ENCODE measurements at regions not wholly inside any gene's neighbourhood (a gene's known extent, or its start where the extent isn't known, plus 50 kb on each side); places are given as distances from the start of the nearest gene placed in this dataset.
"Not testable (repeated sequence)": the region's sequence is repeated elsewhere in the genome, so short reads cannot be mapped to it uniquely, and the experiment has no call there.

- no CpG with 5 or more reads among the region's 8 CpGs for WGBS (ENCODE audit: insufficient coverage, insufficient read length)
- Histone ChIP-seq H3K4me3 (ENCODE audit: low read length) (no peak overlapping the region), H3K36me3 (ENCODE audit: control insufficient read depth, insufficient read depth, low read length) (no peaks in the 10 kb centered on the region), H3K9me3 (ENCODE audit: control insufficient read depth, insufficient read depth, low read length) (no peaks in the 10 kb centered on the region), H3K4me1 (ENCODE audit: control insufficient read depth, insufficient read depth, low read length) (no peaks in the 10 kb centered on the region), H3K27ac (ENCODE audit: low read length) (no peak overlapping the region), H3K27me3 (ENCODE audit: control insufficient read depth, insufficient read depth, low read length) (no peaks in the 10 kb centered on the region)
- no peak for DNase-seq (ENCODE audit: low read depth, low spot score)
Observed at GRCh38 chr10:29698773-29699490, 64.2 kb upstream of the SVIL start.

- not testable (repeated sequence) for H3K27me3 ChIP-seq (ENCODE audit: control insufficient read depth, insufficient read depth, low read length); H3K9me3 ChIP-seq (ENCODE audit: control insufficient read depth, insufficient read depth, low read length); H3K4me3 ChIP-seq (ENCODE audit: low read length); H3K4me1 ChIP-seq (ENCODE audit: control insufficient read depth, insufficient read depth, low read length); H3K27ac ChIP-seq (ENCODE audit: low read length); H3K36me3 ChIP-seq (ENCODE audit: control insufficient read depth, insufficient read depth, low read length); DNase-seq (ENCODE audit: low read depth, low spot score)
- WGBS (ENCODE audit: insufficient coverage, insufficient read length): no CpG with 5 or more reads among the region's 30 CpGs
Observed at GRCh38 chr10:29696581-29696980, 61.8 kb upstream of the SVIL start.

- H3K27me3 ChIP-seq (ENCODE audit: control insufficient read depth, insufficient read depth, low read length): no peaks in the 10 kb centered on the region
- H3K4me3 ChIP-seq (ENCODE audit: low read length): no peak overlapping the region
- WGBS (ENCODE audit: insufficient coverage, insufficient read length): no CpG with 5 or more reads among the region's 3 CpGs
- no peaks in the 10 kb centered on the region for H3K36me3 ChIP-seq (ENCODE audit: control insufficient read depth, insufficient read depth, low read length)
- DNase-seq (ENCODE audit: low read depth, low spot score): no peak
- peaks cover 1% of the 10 kb centered on the region; the same call in 1 of the 2 replicates for H3K4me1 ChIP-seq (ENCODE audit: control insufficient read depth, insufficient read depth, low read length)
- H3K27ac ChIP-seq (ENCODE audit: low read length): no peak overlapping the region
- no peaks in the 10 kb centered on the region for H3K9me3 ChIP-seq (ENCODE audit: control insufficient read depth, insufficient read depth, low read length)
Observed at GRCh38 chr10:29694121-29694520, 59.4 kb upstream of the SVIL start.

GRCh38 chr10:29692121-29692539, 57.4 kb upstream of the SVIL start:
- Histone ChIP-seq H3K36me3 (ENCODE audit: control insufficient read depth, insufficient read depth, low read length) (no peaks in the 10 kb centered on the region), H3K4me1 (ENCODE audit: control insufficient read depth, insufficient read depth, low read length) (peaks cover 3% of the 10 kb centered on the region; the same call in 1 of the 2 replicates), H3K4me3 (ENCODE audit: low read length) (no peak overlapping the region), H3K27me3 (ENCODE audit: control insufficient read depth, insufficient read depth, low read length) (no peaks in the 10 kb centered on the region), H3K9me3 (ENCODE audit: control insufficient read depth, insufficient read depth, low read length) (no peaks in the 10 kb centered on the region), H3K27ac (ENCODE audit: low read length) (no peak overlapping the region)
- no CpG with 5 or more reads among the region's 5 CpGs for WGBS (ENCODE audit: insufficient coverage, insufficient read length)
- no peak for DNase-seq (ENCODE audit: low read depth, low spot score)

- WGBS (ENCODE audit: insufficient coverage, insufficient read length): no CpG with 5 or more reads among the region's 5 CpGs
- no peaks in the 10 kb centered on the region for H3K9me3 ChIP-seq (ENCODE audit: control insufficient read depth, insufficient read depth, low read length)
- no peaks in the 10 kb centered on the region for H3K27me3 ChIP-seq (ENCODE audit: control insufficient read depth, insufficient read depth, low read length)
- H3K4me3 ChIP-seq (ENCODE audit: low read length): no peak overlapping the region
- no peaks in the 10 kb centered on the region for H3K36me3 ChIP-seq (ENCODE audit: control insufficient read depth, insufficient read depth, low read length)
- DNase-seq (ENCODE audit: low read depth, low spot score): no peak
- H3K4me1 ChIP-seq (ENCODE audit: control insufficient read depth, insufficient read depth, low read length): peaks cover 3% of the 10 kb centered on the region; the same call in 1 of the 2 replicates
- H3K27ac ChIP-seq (ENCODE audit: low read length): no peak overlapping the region
Observed at GRCh38 chr10:29691564-29692072, 56.8 kb upstream of the SVIL start.

GRCh38 chr10:29689001-29689400, 54.2 kb upstream of the SVIL start:
- H3K27ac ChIP-seq (ENCODE audit: low read length): no peak overlapping the region
- H3K36me3 ChIP-seq (ENCODE audit: control insufficient read depth, insufficient read depth, low read length): no peaks in the 10 kb centered on the region
- H3K9me3 ChIP-seq (ENCODE audit: control insufficient read depth, insufficient read depth, low read length): no peaks in the 10 kb centered on the region
- WGBS (ENCODE audit: insufficient coverage, insufficient read length): no CpG with 5 or more reads among the region's 7 CpGs
- no peaks in the 10 kb centered on the region for H3K27me3 ChIP-seq (ENCODE audit: control insufficient read depth, insufficient read depth, low read length)
- DNase-seq (ENCODE audit: low read depth, low spot score): no peak
- no peak overlapping the region for H3K4me3 ChIP-seq (ENCODE audit: low read length)
- H3K4me1 ChIP-seq (ENCODE audit: control insufficient read depth, insufficient read depth, low read length): peaks cover 3% of the 10 kb centered on the region; the same call in 1 of the 2 replicates

- H3K27ac ChIP-seq (ENCODE audit: low read length): no peak overlapping the region
- H3K4me3 ChIP-seq (ENCODE audit: low read length): no peak overlapping the region
- WGBS (ENCODE audit: insufficient coverage, insufficient read length): no CpG with 5 or more reads among the region's 7 CpGs
- DNase-seq (ENCODE audit: low read depth, low spot score): peak; percentile 68
- no peaks in the 10 kb centered on the region for H3K9me3 ChIP-seq (ENCODE audit: control insufficient read depth, insufficient read depth, low read length)
- H3K27me3 ChIP-seq (ENCODE audit: control insufficient read depth, insufficient read depth, low read length): no peaks in the 10 kb centered on the region
- H3K36me3 ChIP-seq (ENCODE audit: control insufficient read depth, insufficient read depth, low read length): no peaks in the 10 kb centered on the region
- H3K4me1 ChIP-seq (ENCODE audit: control insufficient read depth, insufficient read depth, low read length): peaks cover 3% of the 10 kb centered on the region; the same call in 1 of the 2 replicates
Observed at GRCh38 chr10:29688230-29688661, 53.5 kb upstream of the SVIL start.

GRCh38 chr10:29687421-29688164, 52.8 kb upstream of the SVIL start:
- Histone ChIP-seq H3K4me3 (ENCODE audit: low read length) (no peak overlapping the region), H3K9me3 (ENCODE audit: control insufficient read depth, insufficient read depth, low read length) (no peaks in the 10 kb centered on the region), H3K4me1 (ENCODE audit: control insufficient read depth, insufficient read depth, low read length) (peaks cover 3% of the 10 kb centered on the region; the same call in 1 of the 2 replicates), H3K36me3 (ENCODE audit: control insufficient read depth, insufficient read depth, low read length) (no peaks in the 10 kb centered on the region), H3K27ac (ENCODE audit: low read length) (no peak overlapping the region), H3K27me3 (ENCODE audit: control insufficient read depth, insufficient read depth, low read length) (no peaks in the 10 kb centered on the region)
- 100% methylated on average over 1 of the region's 10 CpGs for WGBS (ENCODE audit: insufficient coverage, insufficient read length)
- DNase-seq (ENCODE audit: low read depth, low spot score): no peak

GRCh38 chr10:29685506-29685905, 50.7 kb upstream of the SVIL start:
- no CpG with 5 or more reads among the region's 4 CpGs for WGBS (ENCODE audit: insufficient coverage, insufficient read length)
- Histone ChIP-seq H3K4me1 (ENCODE audit: control insufficient read depth, insufficient read depth, low read length) (peaks cover 1% of the 10 kb centered on the region; the same call in 1 of the 2 replicates), H3K27ac (ENCODE audit: low read length) (no peak overlapping the region), H3K27me3 (ENCODE audit: control insufficient read depth, insufficient read depth, low read length) (no peaks in the 10 kb centered on the region), H3K9me3 (ENCODE audit: control insufficient read depth, insufficient read depth, low read length) (no peaks in the 10 kb centered on the region), H3K36me3 (ENCODE audit: control insufficient read depth, insufficient read depth, low read length) (no peaks in the 10 kb centered on the region), H3K4me3 (ENCODE audit: low read length) (no peak overlapping the region)
- no peak for DNase-seq (ENCODE audit: low read depth, low spot score)
